Body of pancreas (tissue), 4 donors: ENCODE measurements at regions not wholly inside any gene's neighbourhood (a gene's known extent, or its start where the extent isn't known, plus 50 kb on each side); places are given as distances from the start of the nearest gene placed in this dataset.

Source experiments
- ATAC-seq: fragments of 150-250 bp; one replicate; pipeline ENCODE4 v1.9.1; 2016
- DNase-seq, 4 donors: peaks; one replicate each; pipeline ENCODE4 v3.0.0-alpha.2; 2019
- H3K27ac ChIP-seq, 4 donors: fragments of 200-600 bp; sonication (generic); 1 replicate in 3 of 4; 2 replicates in 1 of 4; pipeline versions ENCODE4 v1.5.1 to v1.6.1; 2016 to 2019; ENCODE audit warnings: mild to moderate bottlenecking in 1 of 4, mixed read lengths in 1 of 4, moderate library complexity in 1 of 4
- H3K27me3 ChIP-seq, 2 donors: fragments of 200-600 bp; sonication (generic); one replicate each; pipeline ENCODE4 v1.6.0; 2016; ENCODE audit warnings: mild to moderate bottlenecking in 1 of 2
- H3K36me3 ChIP-seq, 2 donors: fragments of 200-600 bp; sonication (generic); replicated peaks in 1 of 2; 2 replicates each; pipeline ENCODE4 v1.5.1; 2016; ENCODE audit warnings: low read depth in 2 of 2; ENCODE audit not compliant: insufficient read depth in 1 of 2
- H3K4me1 ChIP-seq: fragments of 200-600 bp; sonication (generic); one replicate; pipeline ENCODE4 v1.6.0; 2016
- H3K4me3 ChIP-seq, 2 donors: fragments of 200-600 bp; sonication (generic); 1 replicate in 1 of 2; 2 replicates in 1 of 2; pipeline ENCODE4 v1.5.1; 2016 to 2019
- H3K9me3 ChIP-seq, 3 donors: fragments of 200-600 bp; sonication (generic); 1 replicate in 2 of 3; 2 replicates in 1 of 3; pipeline ENCODE4 v1.5.1; 2016
- POLR2A ChIP-seq, 3 donors: fragments of 450-650 bp; IDR thresholded peaks; one replicate each; pipeline ENCODE4 v1.6.1; 2016; ENCODE audit warnings: antibody characterized with exemption in 3 of 3, mild to moderate bottlenecking in 2 of 3
- WGBS, 2 donors: methylation state at CpG; one replicate each; pipeline ENCODE4 v1.1.5; 2017; 5-methylcytosine and 5-hydroxymethylcytosine counted together
- intact Hi-C: fragments of 100-400 bp; cut with DNase I; formaldehyde crosslinking; loops from one replicate; pipeline ENCODE4 v1.15.1; 2023
- TF ChIP-seq, protein P1 (sequence below), 7 experiments: fragments of 450-650 bp in 4 of 7; fragments of 200-600 bp in 3 of 7; sonication (generic) in 3 of 7; IDR thresholded peaks; one replicate each; pipeline ENCODE4 v1.5.1; 2016 to 2019; ENCODE audit warnings: antibody characterized with exemption in 7 of 7

GRCh38 chr3:502486-502885 is 305.9 kb downstream of the CHL1 start:
- Histone ChIP-seq H3K9me3 (peaks cover 0 to 4% (median 0%) of the 10 kb centered on the region in 3 donors), H3K27ac (no peak overlapping the region), H3K4me3 (no peak overlapping the region), H3K4me1 (no peaks in the 10 kb centered on the region), H3K36me3 (no peaks in the 10 kb centered on the region), H3K27me3 (no peaks in the 10 kb centered on the region)
- 42 to 50% methylated on average over 2 of the region's 2 CpGs for WGBS, 2 donors
- ATAC-seq (no peak), DNase-seq (no peak)
- intact Hi-C loops: no loop called here
- TF ChIP-seq, protein P1, sequence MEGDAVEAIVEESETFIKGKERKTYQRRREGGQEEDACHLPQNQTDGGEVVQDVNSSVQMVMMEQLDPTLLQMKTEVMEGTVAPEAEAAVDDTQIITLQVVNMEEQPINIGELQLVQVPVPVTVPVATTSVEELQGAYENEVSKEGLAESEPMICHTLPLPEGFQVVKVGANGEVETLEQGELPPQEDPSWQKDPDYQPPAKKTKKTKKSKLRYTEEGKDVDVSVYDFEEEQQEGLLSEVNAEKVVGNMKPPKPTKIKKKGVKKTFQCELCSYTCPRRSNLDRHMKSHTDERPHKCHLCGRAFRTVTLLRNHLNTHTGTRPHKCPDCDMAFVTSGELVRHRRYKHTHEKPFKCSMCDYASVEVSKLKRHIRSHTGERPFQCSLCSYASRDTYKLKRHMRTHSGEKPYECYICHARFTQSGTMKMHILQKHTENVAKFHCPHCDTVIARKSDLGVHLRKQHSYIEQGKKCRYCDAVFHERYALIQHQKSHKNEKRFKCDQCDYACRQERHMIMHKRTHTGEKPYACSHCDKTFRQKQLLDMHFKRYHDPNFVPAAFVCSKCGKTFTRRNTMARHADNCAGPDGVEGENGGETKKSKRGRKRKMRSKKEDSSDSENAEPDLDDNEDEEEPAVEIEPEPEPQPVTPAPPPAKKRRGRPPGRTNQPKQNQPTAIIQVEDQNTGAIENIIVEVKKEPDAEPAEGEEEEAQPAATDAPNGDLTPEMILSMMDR (IDR thresholded peaks at IDR 0.05): no peak
- no peak for TF ChIP-seq POLR2A (IDR thresholded peaks at IDR 0.05)

GRCh38 chr3:513301-513700 is 316.7 kb downstream of the CHL1 start:
- intact Hi-C loops: no loop called here
- TF ChIP-seq, protein P1 (IDR thresholded peaks at IDR 0.05): no peak
- TF ChIP-seq POLR2A (IDR thresholded peaks at IDR 0.05): no peak
- Histone ChIP-seq H3K36me3 (no peaks in the 10 kb centered on the region), H3K9me3 (no peaks in the 10 kb centered on the region), H3K4me1 (no peaks in the 10 kb centered on the region), H3K27me3 (no peaks in the 10 kb centered on the region), H3K27ac (no peak overlapping the region), H3K4me3 (no peak overlapping the region)
- no peak for ATAC-seq
- DNase-seq: no peak
- WGBS, 2 donors: 18 to 21% methylated on average over 2 of the region's 2 CpGs

- WGBS, 2 donors: 46 to 68% methylated on average over 2 of the region's 2 CpGs
- H3K4me1 ChIP-seq: no peaks in the 10 kb centered on the region
- no peaks in the 10 kb centered on the region for H3K9me3 ChIP-seq
- intact Hi-C loops: no loop called here
- TF ChIP-seq, protein P1 (IDR thresholded peaks at IDR 0.05): no peak
- no peak for TF ChIP-seq POLR2A (IDR thresholded peaks at IDR 0.05)
- H3K27ac ChIP-seq: no peak overlapping the region
- no peak for ATAC-seq
- H3K4me3 ChIP-seq: no peak overlapping the region
- H3K27me3 ChIP-seq: no peaks in the 10 kb centered on the region
- no peaks in the 10 kb centered on the region for H3K36me3 ChIP-seq
- DNase-seq: no peak
These were observed 317.6 kb downstream of the CHL1 start for GRCh38 chr3:514192-514591.

- WGBS, 2 donors: 88 to 90% methylated on average over 3 of the region's 3 CpGs
- TF ChIP-seq, protein P1 (IDR thresholded peaks at IDR 0.05): no peak
- no peak for TF ChIP-seq POLR2A (IDR thresholded peaks at IDR 0.05)
- intact Hi-C loops: no loop called here
These were observed 322.5 kb downstream of the CHL1 start for GRCh38 chr3:519026-519425.

GRCh38 chr3:522888-523287 is 326.3 kb downstream of the CHL1 start:
- Histone ChIP-seq H3K27me3 (no peaks in the 10 kb centered on the region), H3K4me1 (no peaks in the 10 kb centered on the region), H3K36me3 (no peaks in the 10 kb centered on the region), H3K9me3 (no peaks in the 10 kb centered on the region), H3K4me3 (no peak overlapping the region), H3K27ac (no peak overlapping the region)
- intact Hi-C loops: no loop called here
- WGBS, 2 donors: 51 to 60% methylated on average over 4 of the region's 4 CpGs
- DNase-seq: no peak
- no peak for TF ChIP-seq POLR2A (IDR thresholded peaks at IDR 0.05)
- TF ChIP-seq, protein P1 (IDR thresholded peaks at IDR 0.05): no peak
- ATAC-seq: no peak

More at GRCh38 chr3:519026-519425, 322.5 kb downstream of the CHL1 start:
- Histone ChIP-seq H3K27ac (no peak overlapping the region), H3K27me3 (no peaks in the 10 kb centered on the region), H3K4me3 (no peak overlapping the region), H3K9me3 (no peaks in the 10 kb centered on the region), H3K4me1 (no peaks in the 10 kb centered on the region), H3K36me3 (no peaks in the 10 kb centered on the region)
- no peak for ATAC-seq
- DNase-seq: no peak
